ENCODE measurements at regions not wholly inside any gene's neighbourhood (a gene's known extent, or its start where the extent isn't known, plus 50 kb on each side); places are given as distances from the start of the nearest gene placed in this dataset.

DNA sequence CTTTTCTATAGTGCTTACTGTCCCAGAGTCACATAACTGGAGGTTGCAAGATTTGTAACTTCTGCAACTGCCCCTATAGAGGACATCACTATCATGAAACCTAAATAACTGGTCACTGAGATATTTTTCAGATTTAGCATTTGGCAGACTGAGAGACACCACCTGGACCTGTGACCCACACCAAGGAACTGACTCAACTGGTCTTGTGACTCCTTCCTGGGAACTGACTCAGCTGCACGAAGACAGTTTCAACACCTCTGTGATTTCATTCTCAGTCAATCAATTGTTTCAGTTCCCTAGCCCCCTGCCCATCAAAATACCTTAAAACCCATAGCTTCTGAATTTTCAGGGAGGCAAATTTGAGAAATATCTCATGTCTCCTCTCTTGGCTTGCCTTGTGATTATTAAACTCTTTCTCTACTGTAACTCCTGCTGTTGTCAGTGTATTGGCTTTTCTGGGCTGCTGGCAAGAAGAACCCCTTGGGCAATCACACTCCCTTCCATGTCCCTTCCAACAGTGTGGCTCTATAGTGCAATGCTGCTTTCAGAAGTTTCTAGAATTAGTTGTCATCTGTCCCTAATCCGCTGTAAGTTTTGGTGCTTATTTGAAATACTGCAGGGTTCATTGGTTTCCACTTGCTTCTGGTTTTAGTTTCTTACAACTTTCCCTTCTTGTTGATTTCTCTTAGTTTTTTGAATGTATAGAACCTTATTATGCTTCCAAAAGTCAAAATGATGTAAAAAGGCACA is 127.8 kb upstream of the ADCY1 start:
- Histone ChIP-seq H3K23ac (ENCODE audit: low read depth, low read length, poor library complexity) (no peak overlapping the region), H2BK15ac (ENCODE audit: low read length) (no peak overlapping the region), H3K9me3 (replicated peaks in 1 of 2; ENCODE audit: control insufficient read depth in 2 of 2, insufficient read depth in 1 of 2, low read depth in 1 of 2, low read length in 2 of 2) (no peaks in the 10 kb centered on the region), H2BK5ac (ENCODE audit: low read length) (no peak overlapping the region), H3K14ac (ENCODE audit: low read length) (no peak overlapping the region), H3K18ac (ENCODE audit: low read length) (no peak overlapping the region), H3K36me3 (replicated peaks in 1 of 2; ENCODE audit: control insufficient read depth in 2 of 2, insufficient read depth in 2 of 2, low read length in 2 of 2) (no peaks in the 10 kb centered on the region), H2AK5ac (ENCODE audit: low read depth, low read length) (no peak overlapping the region), H3K4me3 (ENCODE audit: low read length in 2 of 2) (no peak overlapping the region), H4K8ac (ENCODE audit: low read depth, low read length) (no peak overlapping the region), H3K4me1 (ENCODE audit: control insufficient read depth in 2 of 2, insufficient read depth in 1 of 2, low read depth in 1 of 2, low read length in 2 of 2) (no peaks in the 10 kb centered on the region), H2BK12ac (ENCODE audit: low read length) (no peak overlapping the region), H3K79me1 (ENCODE audit: low read depth, low read length) (no peaks in the 10 kb centered on the region), H3K27me3 (ENCODE audit: control insufficient read depth in 3 of 3, insufficient read depth in 3 of 3, low read depth in 1 of 3, low read length in 3 of 3) (peaks cover 0 to 4% (median 2%) of the 10 kb centered on the region in 3 experiments), H3K9ac (ENCODE audit: low read depth, low read length, poor library complexity) (no peak overlapping the region), H3K4ac (ENCODE audit: low read length) (no peak overlapping the region), H3K27ac (replicated peaks; ENCODE audit: low read length) (no peak overlapping the region), H2BK120ac (ENCODE audit: low read depth, low read length) (no peak overlapping the region), H4K91ac (ENCODE audit: low read depth, low read length, poor library complexity) (no peak overlapping the region), H3K4me2 (ENCODE audit: insufficient read depth, low read length, poor library complexity, severe bottlenecking) (no peak overlapping the region), H2AFZ (ENCODE audit: low read length) (no peak overlapping the region)
- DNase-seq (ENCODE audit: low spot score) = no peak
- no CpG with 5 or more reads among the region's 2 CpGs for WGBS, 2 donors (ENCODE audit: extremely low coverage in 2 of 2, insufficient read length in 2 of 2, insufficient replicate concordance in 1 of 2)

DNA sequence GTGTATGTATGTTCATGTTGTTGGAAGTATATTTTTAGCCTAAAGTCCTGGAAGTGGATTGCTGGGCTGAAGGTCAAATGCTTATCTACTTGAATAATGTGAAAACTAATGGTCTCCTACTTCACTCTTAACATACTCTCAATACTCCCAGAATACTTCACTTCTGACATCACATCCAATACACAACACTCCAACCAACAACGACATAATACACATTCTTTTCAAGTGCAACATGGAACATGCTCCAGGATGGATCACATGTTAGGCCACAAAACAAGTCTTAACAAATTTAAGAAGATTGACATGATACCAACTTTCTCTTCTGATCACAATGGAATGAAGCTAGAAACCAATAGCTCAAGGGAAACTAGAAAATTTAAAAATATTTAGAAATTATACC is 126.9 kb upstream of the ADCY1 start:
- Histone ChIP-seq H3K14ac (ENCODE audit: low read length) (no peak overlapping the region), H3K4ac (ENCODE audit: low read length) (no peak overlapping the region), H3K27me3 (ENCODE audit: control insufficient read depth in 3 of 3, insufficient read depth in 3 of 3, low read depth in 1 of 3, low read length in 3 of 3) (no peaks in the 10 kb centered on the region), H3K18ac (ENCODE audit: low read length) (no peak overlapping the region), H2BK120ac (ENCODE audit: low read depth, low read length) (no peak overlapping the region), H2BK12ac (ENCODE audit: low read length) (no peak overlapping the region), H3K4me1 (ENCODE audit: control insufficient read depth in 2 of 2, insufficient read depth in 1 of 2, low read depth in 1 of 2, low read length in 2 of 2) (no peaks in the 10 kb centered on the region), H4K8ac (ENCODE audit: low read depth, low read length) (no peak overlapping the region), H2AFZ (ENCODE audit: low read length) (no peak overlapping the region), H3K9me3 (replicated peaks in 1 of 2; ENCODE audit: control insufficient read depth in 2 of 2, insufficient read depth in 1 of 2, low read depth in 1 of 2, low read length in 2 of 2) (no peaks in the 10 kb centered on the region), H3K79me1 (ENCODE audit: low read depth, low read length) (no peaks in the 10 kb centered on the region), H3K36me3 (replicated peaks in 1 of 2; ENCODE audit: control insufficient read depth in 2 of 2, insufficient read depth in 2 of 2, low read length in 2 of 2) (no peaks in the 10 kb centered on the region), H2BK5ac (ENCODE audit: low read length) (no peak overlapping the region), H3K4me3 (ENCODE audit: low read length in 2 of 2) (no peak overlapping the region), H4K91ac (ENCODE audit: low read depth, low read length, poor library complexity) (no peak overlapping the region), H3K27ac (replicated peaks; ENCODE audit: low read length) (no peak overlapping the region), H3K4me2 (ENCODE audit: insufficient read depth, low read length, poor library complexity, severe bottlenecking) (no peak overlapping the region), H2AK5ac (ENCODE audit: low read depth, low read length) (no peak overlapping the region), H3K9ac (ENCODE audit: low read depth, low read length, poor library complexity) (no peak overlapping the region), H3K23ac (ENCODE audit: low read depth, low read length, poor library complexity) (no peak overlapping the region), H2BK15ac (ENCODE audit: low read length) (no peak overlapping the region)
- no peak for DNase-seq (ENCODE audit: low spot score)
- 100% methylated on average over 1 of the region's 1 CpG; no CpG with 5 or more reads in 1 of the 2 donors for whole genome bisulfite sequencing, 2 donors (ENCODE audit: extremely low coverage in 2 of 2, insufficient read length in 2 of 2, insufficient replicate concordance in 1 of 2)

DNA sequence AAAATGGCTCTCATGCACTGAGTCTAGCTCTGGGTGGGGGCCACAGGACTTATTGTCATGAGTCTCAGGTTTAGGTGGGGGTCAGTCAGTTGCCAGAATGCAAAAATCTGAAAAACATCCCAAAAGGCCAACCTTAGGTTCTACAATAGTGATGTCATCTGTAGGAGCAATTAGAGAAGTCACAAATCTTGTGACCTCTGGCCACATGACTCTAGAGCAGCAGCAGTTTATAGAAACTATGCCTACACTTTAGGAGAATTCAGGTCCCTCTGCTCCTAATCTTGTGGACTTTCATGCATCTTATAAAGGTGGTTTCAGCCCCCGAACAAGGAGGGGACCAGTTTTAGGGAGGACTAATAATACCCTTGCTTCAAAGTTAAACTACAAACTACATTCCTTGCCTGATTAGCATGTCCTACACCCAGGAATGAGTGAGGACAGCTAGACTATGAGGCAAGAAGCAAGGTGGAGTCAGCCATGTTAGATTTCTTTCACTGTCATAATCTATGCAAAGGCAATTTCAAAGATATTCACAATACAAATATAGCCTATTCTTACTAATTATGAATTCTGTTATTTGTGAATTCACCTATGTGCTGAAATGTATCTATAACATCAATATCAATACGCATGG is 123.5 kb upstream of the ADCY1 start:
- Histone ChIP-seq H2AFZ (ENCODE audit: low read length) (no peak overlapping the region), H3K9ac (ENCODE audit: low read depth, low read length, poor library complexity) (no peak overlapping the region), H3K36me3 (replicated peaks in 1 of 2; ENCODE audit: control insufficient read depth in 2 of 2, insufficient read depth in 2 of 2, low read length in 2 of 2) (no peaks in the 10 kb centered on the region), H3K18ac (ENCODE audit: low read length) (no peak overlapping the region), H3K27ac (replicated peaks; ENCODE audit: low read length) (no peak overlapping the region), H3K9me3 (replicated peaks in 1 of 2; ENCODE audit: control insufficient read depth in 2 of 2, insufficient read depth in 1 of 2, low read depth in 1 of 2, low read length in 2 of 2) (no peaks in the 10 kb centered on the region), H2BK120ac (ENCODE audit: low read depth, low read length) (no peak overlapping the region), H2BK12ac (ENCODE audit: low read length) (no peak overlapping the region), H4K8ac (ENCODE audit: low read depth, low read length) (no peak overlapping the region), H3K14ac (ENCODE audit: low read length) (no peak overlapping the region), H3K79me1 (ENCODE audit: low read depth, low read length) (peaks cover 2% of the 10 kb centered on the region), H4K91ac (ENCODE audit: low read depth, low read length, poor library complexity) (no peak overlapping the region), H3K4me1 (ENCODE audit: control insufficient read depth in 2 of 2, insufficient read depth in 1 of 2, low read depth in 1 of 2, low read length in 2 of 2) (no peaks in the 10 kb centered on the region), H2BK5ac (ENCODE audit: low read length) (no peak overlapping the region), H3K4me2 (ENCODE audit: insufficient read depth, low read length, poor library complexity, severe bottlenecking) (no peak overlapping the region), H3K4ac (ENCODE audit: low read length) (no peak overlapping the region), H2AK5ac (ENCODE audit: low read depth, low read length) (no peak overlapping the region), H2BK15ac (ENCODE audit: low read length) (no peak overlapping the region), H3K4me3 (ENCODE audit: low read length in 2 of 2) (no peak overlapping the region), H3K23ac (ENCODE audit: low read depth, low read length, poor library complexity) (no peak overlapping the region), H3K27me3 (ENCODE audit: control insufficient read depth in 3 of 3, insufficient read depth in 3 of 3, low read depth in 1 of 3, low read length in 3 of 3) (no peaks in the 10 kb centered on the region)
- DNase-seq (ENCODE audit: low spot score) = no peak
- no CpG with 5 or more reads among the region's 2 CpGs for WGBS, 2 donors (ENCODE audit: extremely low coverage in 2 of 2, insufficient read length in 2 of 2, insufficient replicate concordance in 1 of 2)

DNA sequence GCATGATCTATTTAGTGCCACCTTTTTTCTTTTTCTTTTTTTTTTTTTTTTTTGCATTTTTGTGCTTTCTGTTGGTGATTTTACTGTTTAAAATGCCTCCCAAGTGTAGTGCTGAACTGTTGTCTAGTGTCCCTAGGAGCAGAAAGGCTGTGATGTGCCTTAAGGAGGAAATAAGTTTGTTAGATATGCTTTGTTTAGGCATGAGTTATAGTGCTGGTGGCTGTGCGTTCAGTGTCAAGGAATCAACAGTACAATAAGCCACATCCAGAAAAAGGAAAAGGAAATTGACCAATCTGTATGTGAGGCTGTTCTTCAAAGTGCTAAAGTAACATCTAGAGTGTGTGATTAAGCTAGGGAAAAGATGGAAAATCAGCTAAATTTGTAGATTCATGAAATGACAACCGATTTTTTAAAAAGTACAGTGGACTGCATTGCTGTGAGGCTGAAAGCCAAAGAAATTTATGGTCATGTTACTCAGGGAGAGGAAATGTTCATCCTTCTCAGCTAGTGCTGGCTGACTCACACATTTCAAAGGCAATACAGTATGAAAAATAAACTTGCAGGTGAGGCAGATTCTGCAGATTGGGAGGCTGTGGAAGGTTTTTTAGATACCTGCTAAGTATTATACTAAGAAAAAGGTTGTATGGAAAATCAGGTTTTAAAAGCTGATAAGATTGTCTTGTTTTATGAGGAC is 122.7 kb upstream of the ADCY1 start:
- WGBS, 2 donors (ENCODE audit: extremely low coverage in 2 of 2, insufficient read length in 2 of 2, insufficient replicate concordance in 1 of 2) = no CpG with 5 or more reads among the region's 2 CpGs
- Histone ChIP-seq H3K4ac (ENCODE audit: low read length) (no peak overlapping the region), H3K27ac (replicated peaks; ENCODE audit: low read length) (no peak overlapping the region), H3K79me1 (ENCODE audit: low read depth, low read length) (peaks cover 2% of the 10 kb centered on the region), H3K23ac (ENCODE audit: low read depth, low read length, poor library complexity) (no peak overlapping the region), H3K4me3 (ENCODE audit: low read length in 2 of 2) (no peak overlapping the region), H2BK15ac (ENCODE audit: low read length) (no peak overlapping the region), H3K9me3 (replicated peaks in 1 of 2; ENCODE audit: control insufficient read depth in 2 of 2, insufficient read depth in 1 of 2, low read depth in 1 of 2, low read length in 2 of 2) (no peaks in the 10 kb centered on the region), H3K14ac (ENCODE audit: low read length) (no peak overlapping the region), H3K4me2 (ENCODE audit: insufficient read depth, low read length, poor library complexity, severe bottlenecking) (no peak overlapping the region), H3K36me3 (replicated peaks in 1 of 2; ENCODE audit: control insufficient read depth in 2 of 2, insufficient read depth in 2 of 2, low read length in 2 of 2) (no peaks in the 10 kb centered on the region), H4K91ac (ENCODE audit: low read depth, low read length, poor library complexity) (no peak overlapping the region), H4K8ac (ENCODE audit: low read depth, low read length) (no peak overlapping the region), H3K4me1 (ENCODE audit: control insufficient read depth in 2 of 2, insufficient read depth in 1 of 2, low read depth in 1 of 2, low read length in 2 of 2) (no peaks in the 10 kb centered on the region), H2BK120ac (ENCODE audit: low read depth, low read length) (no peak overlapping the region), H3K18ac (ENCODE audit: low read length) (no peak overlapping the region), H2AK5ac (ENCODE audit: low read depth, low read length) (no peak overlapping the region), H2AFZ (ENCODE audit: low read length) (no peak overlapping the region), H2BK5ac (ENCODE audit: low read length) (no peak overlapping the region), H3K27me3 (ENCODE audit: control insufficient read depth in 3 of 3, insufficient read depth in 3 of 3, low read depth in 1 of 3, low read length in 3 of 3) (no peaks in the 10 kb centered on the region), H2BK12ac (ENCODE audit: low read length) (no peak overlapping the region), H3K9ac (ENCODE audit: low read depth, low read length, poor library complexity) (no peak overlapping the region)
- DNase-seq (ENCODE audit: low spot score) = no peak

All from neuronal stem cell (in vitro differentiated cells).